Keratinocyte (primary cell): ENCODE measurements at regions not wholly inside any gene's neighbourhood (a gene's known extent, or its start where the extent isn't known, plus 50 kb on each side); places are given as distances from the start of the nearest gene placed in this dataset.

Experiments
- DNase-seq: peaks from one replicate; pipeline ENCODE4 v3.0.0-alpha.2; 2011; ENCODE audit warnings: low read depth, missing footprints, low spot score
- FAIRE-seq: peaks from 2 replicates; lab custom pipeline; 2011; peaks lifted over from hg19 to GRCh38; lab: Jason Lieb, UNC
- H2AFZ ChIP-seq: 2 replicates; pipeline ENCODE4 v1.6.0; 2012; ENCODE audit warnings: low read length, control low read depth, inconsistent platforms; ENCODE audit not compliant: control insufficient read depth
- H3K27ac ChIP-seq: 2 replicates; pipeline ENCODE4 v1.5.1; 2011; ENCODE audit warnings: low read length; ENCODE audit not compliant: control insufficient read depth, insufficient read depth
- H3K27me3 ChIP-seq: 3 replicates; pipeline ENCODE4 v1.6.0; 2011; ENCODE audit warnings: low read length; ENCODE audit not compliant: control insufficient read depth, insufficient read depth; ENCODE audit errors: extremely low read depth
- H3K36me3 ChIP-seq, 2 experiments: 2 replicates in 1 of 2; 3 replicates in 1 of 2; pipeline ENCODE4 v1.5.1; 2011; ENCODE audit warnings: low read length in 2 of 2, mild to moderate bottlenecking in 1 of 2; ENCODE audit not compliant: control insufficient read depth in 2 of 2, insufficient read depth in 2 of 2; ENCODE audit errors: extremely low read depth in 1 of 2
- H3K4me1 ChIP-seq: 3 replicates; pipeline ENCODE4 v1.5.1; 2011; ENCODE audit warnings: low read length; ENCODE audit not compliant: control insufficient read depth, insufficient read depth; ENCODE audit errors: extremely low read depth
- H3K4me2 ChIP-seq: 3 replicates; pipeline ENCODE4 v1.6.0; 2011; ENCODE audit warnings: low read depth, low read length; ENCODE audit not compliant: control insufficient read depth, insufficient read depth; ENCODE audit errors: extremely low read depth
- H3K4me3 ChIP-seq, 3 experiments: fragments of 200-600 bp in 1 of 3; sonication (generic) in 1 of 3; 2 replicates in 2 of 3; 3 replicates in 1 of 3; pipeline ENCODE4 v1.5.1; 2011 to 2016; ENCODE audit warnings: low read length in 3 of 3, mild to moderate bottlenecking in 3 of 3, control low read depth in 2 of 3, inconsistent platforms in 1 of 3, low read depth in 1 of 3, mixed read lengths in 1 of 3, mixed run types in 1 of 3, moderate library complexity in 1 of 3; ENCODE audit not compliant: control insufficient read depth in 2 of 3, insufficient read depth in 2 of 3; ENCODE audit errors: extremely low read depth in 1 of 3
- H3K79me2 ChIP-seq: 2 replicates; pipeline ENCODE4 v1.6.0; 2012; ENCODE audit warnings: low read length; ENCODE audit not compliant: control insufficient read depth, insufficient read depth
- H3K9ac ChIP-seq: 3 replicates; pipeline ENCODE4 v1.6.0; 2011; ENCODE audit warnings: low read length; ENCODE audit not compliant: control insufficient read depth, insufficient read depth; ENCODE audit errors: extremely low read depth
- H3K9me1 ChIP-seq: 3 replicates; pipeline ENCODE4 v1.6.0; 2011; ENCODE audit warnings: low read length; ENCODE audit not compliant: control insufficient read depth, insufficient read depth; ENCODE audit errors: extremely low read depth
- H3K9me3 ChIP-seq: 2 replicates; pipeline ENCODE4 v1.5.1; 2012; ENCODE audit warnings: low read depth, low read length; ENCODE audit not compliant: control insufficient read depth
- H4K20me1 ChIP-seq: 3 replicates; pipeline ENCODE4 v1.6.0; 2011; ENCODE audit warnings: low read length; ENCODE audit not compliant: control insufficient read depth, insufficient read depth; ENCODE audit errors: extremely low read depth
- CTCF ChIP-seq, 3 experiments: IDR thresholded peaks in 1 of 3; conservative IDR thresholded peaks in 1 of 3; optimal IDR thresholded peaks in 1 of 3; 2 replicates in 2 of 3; 3 replicates in 1 of 3; pipeline versions ENCODE3 to v1.5.1; 2011; ENCODE audit warnings: low read length in 3 of 3, mild to moderate bottlenecking in 3 of 3, moderate library complexity in 2 of 3, control low read depth in 1 of 3, inconsistent platforms in 1 of 3; ENCODE audit not compliant: insufficient read depth in 2 of 3; ENCODE audit errors: extremely low read depth in 1 of 3
- EZH2 ChIP-seq: IDR thresholded peaks from one replicate; pipeline ENCODE4 v1.6.1; 2012; ENCODE audit warnings: inconsistent platforms, mild to moderate bottlenecking, low read length, moderate library complexity
- dilution Hi-C: fragments of 300-500 bp; cut with MboI; formaldehyde crosslinking; loops from one replicate; pipeline ENCODE4 v1.7.0; 2020; ENCODE audit warnings: low sequenced_read_pairs; ENCODE audit not compliant: extremely low pct_ligation_motif_present

- FAIRE-seq = no peak
- no peak for DNase-seq
- no peak overlapping the region for H3K27ac ChIP-seq
- TF ChIP-seq EZH2 (no peak), CTCF (optimal IDR thresholded peaks at IDR 0.05 in 1 of 3, IDR thresholded peaks at IDR 0.05 in 1 of 3, conservative IDR thresholded peaks at IDR 0.05 in 1 of 3; ENCODE audit: extremely low read depth in 1 of 3, insufficient read depth in 2 of 3, low read length in 3 of 3) (no peak)
- H2AFZ ChIP-seq = no peak overlapping the region
- H3K79me2 ChIP-seq = no peaks in the 10 kb centered on the region
- no peaks in the 10 kb centered on the region for H3K36me3 ChIP-seq
- no peaks in the 10 kb centered on the region for H4K20me1 ChIP-seq
- no peaks in the 10 kb centered on the region for H3K9me1 ChIP-seq
- no peaks in the 10 kb centered on the region for H3K9me3 ChIP-seq
- dilution Hi-C loops = no loop called here
- no peaks in the 10 kb centered on the region for H3K27me3 ChIP-seq
- H3K4me1 ChIP-seq = no peaks in the 10 kb centered on the region
- H3K4me2 ChIP-seq = no peak overlapping the region
- no peak overlapping the region for H3K9ac ChIP-seq
- H3K4me3 ChIP-seq = no peak overlapping the region
Measured at GRCh38 chr2:57100436-57100835, 916.6 kb downstream of the CCDC85A start.

- Histone ChIP-seq H3K4me2 (no peak overlapping the region), H3K9ac (no peak overlapping the region)
- FAIRE-seq = no peak
Measured at GRCh38 chr2:57105694-57106093, 921.9 kb downstream of the CCDC85A start.

More at GRCh38 chr2:57105694-57106093, 921.9 kb downstream of the CCDC85A start:
- Histone ChIP-seq H4K20me1 (no peaks in the 10 kb centered on the region), H3K4me1 (no peaks in the 10 kb centered on the region), H3K27me3 (no peaks in the 10 kb centered on the region), H2AFZ (no peak overlapping the region), H3K27ac (no peak overlapping the region), H3K79me2 (no peaks in the 10 kb centered on the region), H3K9me1 (no peaks in the 10 kb centered on the region), H3K4me3 (no peak overlapping the region), H3K36me3 (no peaks in the 10 kb centered on the region), H3K9me3 (no peaks in the 10 kb centered on the region)
- TF ChIP-seq CTCF (optimal IDR thresholded peaks at IDR 0.05 in 1 of 3, IDR thresholded peaks at IDR 0.05 in 1 of 3, conservative IDR thresholded peaks at IDR 0.05 in 1 of 3; ENCODE audit: extremely low read depth in 1 of 3, insufficient read depth in 2 of 3, low read length in 3 of 3) = no peak
- no peak for TF ChIP-seq EZH2
- DNase-seq = no peak
- dilution Hi-C loops = no loop called here
